ENCODE measurements at regions not wholly inside any gene's neighbourhood (a gene's known extent, or its start where the extent isn't known, plus 50 kb on each side); places are given as distances from the start of the nearest gene placed in this dataset.

DNA sequence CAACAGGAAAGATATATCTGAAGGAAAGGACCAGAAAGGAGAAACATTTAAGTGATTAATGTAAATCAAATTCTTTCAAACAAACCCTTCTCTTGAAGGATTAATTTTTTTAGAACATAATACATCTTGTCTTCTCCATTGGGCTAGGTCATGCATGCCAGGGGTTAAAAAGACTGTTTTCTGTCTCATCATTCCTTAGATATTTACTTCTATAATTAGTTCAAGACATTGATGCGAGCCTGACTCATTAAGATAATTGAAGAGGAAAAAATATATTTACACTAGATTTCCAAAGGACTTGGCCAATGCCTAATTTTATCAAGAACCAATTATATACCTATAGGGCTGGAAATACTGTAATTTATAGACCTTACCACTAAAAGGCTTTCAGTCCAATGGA lies 166.6 kb upstream of the SETBP1 start:
- TF ChIP-seq, protein P1, sequence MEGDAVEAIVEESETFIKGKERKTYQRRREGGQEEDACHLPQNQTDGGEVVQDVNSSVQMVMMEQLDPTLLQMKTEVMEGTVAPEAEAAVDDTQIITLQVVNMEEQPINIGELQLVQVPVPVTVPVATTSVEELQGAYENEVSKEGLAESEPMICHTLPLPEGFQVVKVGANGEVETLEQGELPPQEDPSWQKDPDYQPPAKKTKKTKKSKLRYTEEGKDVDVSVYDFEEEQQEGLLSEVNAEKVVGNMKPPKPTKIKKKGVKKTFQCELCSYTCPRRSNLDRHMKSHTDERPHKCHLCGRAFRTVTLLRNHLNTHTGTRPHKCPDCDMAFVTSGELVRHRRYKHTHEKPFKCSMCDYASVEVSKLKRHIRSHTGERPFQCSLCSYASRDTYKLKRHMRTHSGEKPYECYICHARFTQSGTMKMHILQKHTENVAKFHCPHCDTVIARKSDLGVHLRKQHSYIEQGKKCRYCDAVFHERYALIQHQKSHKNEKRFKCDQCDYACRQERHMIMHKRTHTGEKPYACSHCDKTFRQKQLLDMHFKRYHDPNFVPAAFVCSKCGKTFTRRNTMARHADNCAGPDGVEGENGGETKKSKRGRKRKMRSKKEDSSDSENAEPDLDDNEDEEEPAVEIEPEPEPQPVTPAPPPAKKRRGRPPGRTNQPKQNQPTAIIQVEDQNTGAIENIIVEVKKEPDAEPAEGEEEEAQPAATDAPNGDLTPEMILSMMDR (IDR thresholded peaks at IDR 0.05) = no peak
- TF ChIP-seq POLR2A (IDR thresholded peaks at IDR 0.05) = no peak

All from Peyer's patch (tissue), 4 donors.